AG04449 (cell line): ENCODE measurements at regions not wholly inside any gene's neighbourhood (a gene's known extent, or its start where the extent isn't known, plus 50 kb on each side); places are given as distances from the start of the nearest gene placed in this dataset.

Experiments
- CTCF ChIA-PET: fragments of 350-600 bp; formaldehyde crosslinking; extraction: SDS; loops from one replicate; lab custom pipeline; 2021; ENCODE audit warnings: antibody characterized with exemption; lab: Yijun Ruan, JAX
- POLR2A ChIA-PET: fragments of 400-600, 350-600 bp; formaldehyde crosslinking; extraction: SDS; loops from one replicate; lab custom pipeline; 2020; ENCODE audit warnings: antibody characterized with exemption, inconsistent platforms; lab: Yijun Ruan, JAX
- DNase-seq: peaks from one replicate; pipeline ENCODE4 v3.0.0-alpha.2; 2010; ENCODE audit warnings: low read depth, low spot score
- H3K4me3 ChIP-seq: 2 replicates; pipeline ENCODE4 v1.5.1; 2011; ENCODE audit warnings: low read depth, mild to moderate bottlenecking, control low read depth, low read length
- CTCF ChIP-seq: IDR thresholded peaks from one replicate; pipeline ENCODE4 v1.5.1; 2011; ENCODE audit warnings: mild to moderate bottlenecking, moderate library complexity, low read length, control low read depth, inconsistent platforms; ENCODE audit not compliant: insufficient read depth; ENCODE audit errors: missing control alignments

DNA sequence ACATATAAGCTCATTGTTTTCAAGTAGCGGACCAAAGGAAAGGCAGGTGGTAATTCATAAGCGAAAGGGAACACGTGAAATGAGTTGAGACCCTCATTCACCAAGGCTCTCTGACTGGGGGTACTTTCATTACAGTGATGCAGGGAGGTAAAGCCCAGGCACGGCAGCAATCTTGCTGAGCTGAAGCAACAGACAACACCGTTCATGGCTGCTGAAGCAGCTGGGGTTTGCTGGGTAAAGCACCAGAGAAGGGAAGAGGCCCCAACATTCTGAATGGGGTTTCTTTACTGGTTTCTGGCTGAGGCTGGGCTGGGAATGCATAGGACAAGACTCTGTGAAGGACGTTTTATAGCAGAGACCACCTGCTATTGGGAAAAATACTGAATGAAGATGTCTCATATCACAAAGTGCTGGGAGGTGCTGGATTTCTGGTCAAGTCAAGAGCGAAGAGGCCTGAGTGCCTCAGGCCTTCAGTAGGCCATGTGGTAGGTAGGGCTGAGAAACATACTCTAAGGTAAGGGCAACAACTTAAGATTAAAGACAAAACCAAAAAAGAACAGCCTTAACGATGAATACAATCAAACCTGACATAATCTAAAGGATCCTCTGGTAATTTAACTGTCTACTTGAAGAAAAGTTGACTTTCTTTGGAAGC is 324.7 kb upstream of the PIK3C3 start:
- no peak for DNase-seq
- TF ChIP-seq CTCF, result no peak
- ChIA-PET CTCF (no interaction called here), POLR2A (no interaction called here)
- H3K4me3 ChIP-seq, result no peak overlapping the region

DNA sequence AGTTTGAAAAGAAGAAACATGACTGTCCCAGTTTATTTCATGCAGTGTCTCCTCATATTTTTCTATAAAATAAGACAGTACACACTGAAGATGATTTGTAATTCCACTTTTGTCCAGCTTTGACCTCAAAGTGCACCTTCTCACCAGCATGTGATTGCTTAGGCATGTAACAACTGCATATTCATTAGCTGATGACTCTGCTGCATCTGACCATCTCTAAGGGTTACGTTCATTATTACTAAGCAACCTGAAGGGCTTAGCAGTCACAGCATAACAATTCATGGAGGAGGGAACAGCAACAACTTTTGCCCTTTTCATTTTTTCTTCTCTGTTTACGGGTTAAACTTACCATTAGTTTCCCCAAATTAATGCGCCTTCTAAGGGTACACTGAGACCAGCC is 330.6 kb upstream of the PIK3C3 start:
- ChIA-PET CTCF (no interaction called here), POLR2A (no interaction called here)
- H3K4me3 ChIP-seq, result no peak overlapping the region
- no peak for DNase-seq
- no peak for TF ChIP-seq CTCF

DNA sequence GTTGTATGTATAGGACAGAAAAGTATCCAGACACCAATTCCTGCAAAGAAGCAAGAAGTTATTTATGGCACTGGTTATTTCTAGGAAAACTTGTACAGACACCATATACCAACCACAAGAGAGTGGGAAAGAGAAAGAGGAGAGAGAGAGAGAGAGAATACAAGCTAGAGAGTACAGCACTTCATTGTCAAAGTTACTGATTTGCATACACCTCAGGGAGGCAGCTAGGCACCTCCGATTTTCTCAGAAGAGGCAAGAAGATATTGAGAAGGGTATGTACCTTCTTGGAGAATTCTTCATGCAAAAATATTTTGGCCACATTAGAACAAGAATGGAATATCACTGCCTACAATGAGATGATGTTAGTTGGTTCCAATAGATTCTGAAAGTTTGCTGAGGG is 333.9 kb upstream of the PIK3C3 start:
- H3K4me3 ChIP-seq, result no peak overlapping the region
- no peak for DNase-seq
- TF ChIP-seq CTCF, result no peak
- ChIA-PET POLR2A (no interaction called here), CTCF (no interaction called here)

GRCh38 chr18:41618147-41618546 is 336.9 kb upstream of the PIK3C3 start:
- H3K4me3 ChIP-seq, result no peak overlapping the region
- no peak for TF ChIP-seq CTCF
- ChIA-PET POLR2A (no interaction called here), CTCF (no interaction called here)
- DNase-seq, result no peak

GRCh38 chr18:41617647-41618046 is 337.4 kb upstream of the PIK3C3 start:
- DNase-seq, result no peak
- POLR2A ChIA-PET, result no interaction called here
- CTCF ChIA-PET, result no interaction called here
- TF ChIP-seq CTCF, result no peak
- H3K4me3 ChIP-seq, result no peak overlapping the region

- H3K4me3 ChIP-seq, result no peak overlapping the region
- POLR2A ChIA-PET, result no interaction called here
- CTCF ChIA-PET, result interaction anchor here (0.6 kb wide), 1 partner anchor 1972 kb away, joined by 3 read pairs; no protein-coding TSS in a partner anchor
- no peak for TF ChIP-seq CTCF
- no peak for DNase-seq
These were observed 341.9 kb upstream of the PIK3C3 start for GRCh38 chr18:41613003-41613609.
